ENCODE measurements at regions not wholly inside any gene's neighbourhood (a gene's known extent, or its start where the extent isn't known, plus 50 kb on each side); places are given as distances from the start of the nearest gene placed in this dataset.

DNA sequence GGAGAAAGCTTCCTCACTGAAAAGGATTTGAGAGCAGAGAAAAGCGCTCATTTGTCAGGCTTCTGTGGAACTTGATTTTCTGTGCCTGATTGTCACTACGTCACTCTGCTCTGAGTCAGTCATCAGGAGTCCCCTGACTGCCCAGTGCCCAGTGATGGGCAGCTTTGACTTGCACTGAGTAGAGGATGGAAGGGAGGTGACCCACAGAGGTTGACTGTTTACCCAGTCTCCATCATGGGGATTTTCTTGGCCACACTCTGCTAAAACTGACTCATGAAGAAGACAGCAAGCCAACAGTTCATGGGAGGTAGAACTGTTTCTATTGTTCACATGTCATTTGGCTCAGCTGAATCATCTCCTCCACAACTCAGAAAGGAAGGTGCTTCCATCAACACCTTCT is 82.1 kb upstream of the DUSP10 start:
- Histone ChIP-seq H3K36me3 (replicated peaks; ENCODE audit: low read depth, low read length) (no peaks in the 10 kb centered on the region), H3K4me1 (ENCODE audit: low read length) (peaks cover 54% of the 10 kb centered on the region), H2AFZ (ENCODE audit: low read depth, low read length) (no peak overlapping the region), H3K9ac (ENCODE audit: low read length) (peak overlapping the region; percentile 67), H3K9me3 (ENCODE audit: insufficient read depth, low read length) (no peaks in the 10 kb centered on the region), H3K27me3 (ENCODE audit: low read depth, low read length) (peaks cover 3% of the 10 kb centered on the region; the same call in 1 of the 2 replicates), H3K4me3 (ENCODE audit: low read length) (peak overlapping the region; percentile 60), H3K4me2 (ENCODE audit: low read length) (peak overlapping the region; percentile 91), H4K20me1 (ENCODE audit: insufficient read depth, low read length) (no peaks in the 10 kb centered on the region), H3K27ac (ENCODE audit: low read length) (peak overlapping the region; percentile 93), H3K79me2 (ENCODE audit: low read length) (no peaks in the 10 kb centered on the region)
- TF ChIP-seq, protein P1, sequence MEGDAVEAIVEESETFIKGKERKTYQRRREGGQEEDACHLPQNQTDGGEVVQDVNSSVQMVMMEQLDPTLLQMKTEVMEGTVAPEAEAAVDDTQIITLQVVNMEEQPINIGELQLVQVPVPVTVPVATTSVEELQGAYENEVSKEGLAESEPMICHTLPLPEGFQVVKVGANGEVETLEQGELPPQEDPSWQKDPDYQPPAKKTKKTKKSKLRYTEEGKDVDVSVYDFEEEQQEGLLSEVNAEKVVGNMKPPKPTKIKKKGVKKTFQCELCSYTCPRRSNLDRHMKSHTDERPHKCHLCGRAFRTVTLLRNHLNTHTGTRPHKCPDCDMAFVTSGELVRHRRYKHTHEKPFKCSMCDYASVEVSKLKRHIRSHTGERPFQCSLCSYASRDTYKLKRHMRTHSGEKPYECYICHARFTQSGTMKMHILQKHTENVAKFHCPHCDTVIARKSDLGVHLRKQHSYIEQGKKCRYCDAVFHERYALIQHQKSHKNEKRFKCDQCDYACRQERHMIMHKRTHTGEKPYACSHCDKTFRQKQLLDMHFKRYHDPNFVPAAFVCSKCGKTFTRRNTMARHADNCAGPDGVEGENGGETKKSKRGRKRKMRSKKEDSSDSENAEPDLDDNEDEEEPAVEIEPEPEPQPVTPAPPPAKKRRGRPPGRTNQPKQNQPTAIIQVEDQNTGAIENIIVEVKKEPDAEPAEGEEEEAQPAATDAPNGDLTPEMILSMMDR (IDR thresholded peaks at IDR 0.05; ENCODE audit: low read depth, low read length), result no peak
- TF ChIP-seq EZH2phosphoT487 (IDR thresholded peaks at IDR 0.05; ENCODE audit: low read depth), result no peak

DNA sequence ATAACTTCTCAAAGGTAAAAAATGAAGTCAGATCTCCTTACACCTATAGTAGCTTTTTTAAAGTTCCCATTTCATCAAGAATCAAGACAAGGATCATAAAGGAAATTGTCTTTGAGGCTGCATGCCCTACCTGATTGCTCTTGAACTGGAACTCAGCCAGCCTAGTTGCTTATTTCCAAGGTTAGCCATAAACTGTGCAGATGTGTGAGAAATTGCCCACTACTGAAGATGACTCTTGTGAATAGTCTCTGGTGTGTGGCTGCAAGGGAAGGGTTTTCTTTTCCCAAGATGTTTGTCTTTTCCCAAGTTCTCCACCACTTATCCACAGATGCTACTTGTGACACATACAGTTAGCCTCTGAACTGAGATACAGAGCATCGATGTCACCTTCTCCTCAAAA is 81.7 kb upstream of the DUSP10 start:
- Histone ChIP-seq H3K4me1 (ENCODE audit: low read length) (peaks cover 51% of the 10 kb centered on the region), H3K27me3 (ENCODE audit: low read depth, low read length) (0 out of 2 replicates have a peak, but pooled peaks cover 3% of the 10 kb centered on the region), H3K9ac (ENCODE audit: low read length) (peak overlapping the region; percentile 67), H4K20me1 (ENCODE audit: insufficient read depth, low read length) (no peaks in the 10 kb centered on the region), H3K79me2 (ENCODE audit: low read length) (no peaks in the 10 kb centered on the region), H3K4me3 (ENCODE audit: low read length) (peak overlapping the region; percentile 60), H3K27ac (ENCODE audit: low read length) (peak overlapping the region; percentile 93), H3K36me3 (replicated peaks; ENCODE audit: low read depth, low read length) (no peaks in the 10 kb centered on the region), H2AFZ (ENCODE audit: low read depth, low read length) (no peak overlapping the region), H3K4me2 (ENCODE audit: low read length) (peak overlapping the region; percentile 91), H3K9me3 (ENCODE audit: insufficient read depth, low read length) (no peaks in the 10 kb centered on the region)
- 0 out of 2 replicates have a peak, but pooled peaks have one; percentile 14 for TF ChIP-seq EZH2phosphoT487 (IDR thresholded peaks at IDR 0.05; ENCODE audit: low read depth)
- TF ChIP-seq, protein P1 (IDR thresholded peaks at IDR 0.05; ENCODE audit: low read depth, low read length), result no peak

DNA sequence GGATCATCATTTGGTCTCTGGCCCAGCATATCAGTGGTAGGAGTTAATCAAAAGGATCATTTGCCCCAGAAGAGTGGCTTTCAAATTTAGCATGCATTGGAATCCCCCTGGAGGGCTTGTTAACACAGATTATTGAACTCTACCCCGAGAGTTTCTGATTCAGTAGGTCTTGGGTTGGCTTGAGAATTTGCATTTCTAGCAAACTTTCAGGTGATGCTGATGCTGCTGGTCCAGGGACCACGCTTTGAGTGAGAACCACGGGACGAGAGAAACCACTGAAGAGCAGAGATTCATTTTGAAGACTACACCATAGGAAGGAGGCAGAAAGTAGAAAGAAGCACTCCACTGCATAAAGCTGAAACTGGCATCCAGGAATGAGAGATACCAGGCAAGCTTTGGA is 81.3 kb upstream of the DUSP10 start:
- Histone ChIP-seq H3K4me2 (ENCODE audit: low read length) (peak overlapping the region; percentile 91), H3K4me3 (ENCODE audit: low read length) (peak overlapping the region; percentile 60), H3K9ac (ENCODE audit: low read length) (peak overlapping the region; percentile 67; the same call in 1 of the 2 replicates), H3K36me3 (replicated peaks; ENCODE audit: low read depth, low read length) (no peaks in the 10 kb centered on the region), H3K27me3 (ENCODE audit: low read depth, low read length) (no peaks in the 10 kb centered on the region), H3K79me2 (ENCODE audit: low read length) (no peaks in the 10 kb centered on the region), H2AFZ (ENCODE audit: low read depth, low read length) (no peak overlapping the region), H3K4me1 (ENCODE audit: low read length) (peaks cover 51% of the 10 kb centered on the region), H3K9me3 (ENCODE audit: insufficient read depth, low read length) (no peaks in the 10 kb centered on the region), H3K27ac (ENCODE audit: low read length) (peak overlapping the region; percentile 93), H4K20me1 (ENCODE audit: insufficient read depth, low read length) (no peaks in the 10 kb centered on the region)
- TF ChIP-seq, protein P1 (IDR thresholded peaks at IDR 0.05; ENCODE audit: low read depth, low read length), result no peak
- TF ChIP-seq EZH2phosphoT487 (IDR thresholded peaks at IDR 0.05; ENCODE audit: low read depth), result peak; percentile 79

DNA sequence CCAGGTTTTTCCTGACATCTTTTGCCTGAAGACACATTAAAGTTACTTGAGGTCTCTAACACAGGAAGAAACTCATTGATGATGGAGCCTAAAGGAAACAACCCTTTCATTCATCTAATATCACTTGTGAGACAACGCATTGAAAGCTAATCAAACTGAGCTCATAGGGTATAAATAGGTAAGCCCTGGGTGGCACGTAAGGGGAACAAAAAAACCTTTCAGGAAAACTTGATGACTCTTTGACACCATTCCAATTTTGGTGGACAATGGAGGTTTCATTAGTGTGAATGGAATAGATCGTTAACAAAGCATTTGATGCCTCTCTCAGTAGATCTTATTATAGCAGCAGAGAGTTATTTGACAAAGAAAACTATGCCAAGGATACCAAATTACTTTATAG is 80.7 kb upstream of the DUSP10 start:
- H3K4me1 ChIP-seq (ENCODE audit: low read length), result peaks cover 51% of the 10 kb centered on the region
- TF ChIP-seq EZH2phosphoT487 (IDR thresholded peaks at IDR 0.05; ENCODE audit: low read depth), result no peak

More for the DNA sequence above, 80.7 kb upstream of the DUSP10 start:
- no peaks in the 10 kb centered on the region for H3K27me3 ChIP-seq (ENCODE audit: low read depth, low read length)
- no peaks in the 10 kb centered on the region for H3K36me3 ChIP-seq (replicated peaks; ENCODE audit: low read depth, low read length)
- H3K27ac ChIP-seq (ENCODE audit: low read length), result peak overlapping the region; percentile 93
- no peaks in the 10 kb centered on the region for H4K20me1 ChIP-seq (ENCODE audit: insufficient read depth, low read length)
- peak overlapping the region; percentile 44 for H3K4me2 ChIP-seq (ENCODE audit: low read length)
- no peak overlapping the region for H2AFZ ChIP-seq (ENCODE audit: low read depth, low read length)
- H3K9ac ChIP-seq (ENCODE audit: low read length), result peak overlapping the region; percentile 22; the same call in 1 of the 2 replicates
- no peaks in the 10 kb centered on the region for H3K79me2 ChIP-seq (ENCODE audit: low read length)
- no peaks in the 10 kb centered on the region for H3K9me3 ChIP-seq (ENCODE audit: insufficient read depth, low read length)
- H3K4me3 ChIP-seq (ENCODE audit: low read length), result peak overlapping the region; percentile 12; the same call in 1 of the 2 replicates
